Pancreas (tissue), 10 donors: ENCODE measurements at regions not wholly inside any gene's neighbourhood (a gene's known extent, or its start where the extent isn't known, plus 50 kb on each side); places are given as distances from the start of the nearest gene placed in this dataset.
A peak's percentile ranks its signal among the peaks of the same experiment; 100 is the strongest.

Experiments used
- ATAC-seq, 4 donors: fragments of 200-7000 bp; cut with Tn5 transposase; one replicate each; pipeline versions ENCODE4 v1.8.0 to v1.9.1; 2020; ENCODE audit warnings: mild to moderate bottlenecking in 4 of 4, moderate library complexity in 4 of 4
- DNase-seq, 6 donors: peaks; one replicate each; pipeline ENCODE4 v3.0.0-alpha.2; 2020
- FAIRE-seq: peaks from 2 replicates; lab custom pipeline; 2012; peaks lifted over from hg19 to GRCh38; lab: Jason Lieb, UNC
- H3K27ac ChIP-seq, 4 donors: fragments of 200-600 bp; sonication (generic); 1 replicate in 3 of 4; 2 replicates in 1 of 4; pipeline versions ENCODE4 v1.5.0 to v1.8.0; 2020
- H3K27me3 ChIP-seq, 4 donors: fragments of 200-600 bp; one replicate each; pipeline ENCODE4 v1.8.0; 2021
- H3K36me3 ChIP-seq, 3 donors: fragments of 200-600 bp; sonication (generic) in 1 of 3; one replicate each; pipeline versions ENCODE4 v1.5.0 to v1.8.0; 2020 to 2021
- H3K4me1 ChIP-seq, 3 donors: fragments of 200-600 bp; one replicate each; pipeline ENCODE4 v1.8.0; 2021
- H3K4me3 ChIP-seq, 4 donors: fragments of 200-600 bp; sonication (generic) in 2 of 4; one replicate each; pipeline versions ENCODE4 v1.5.0 to v1.8.0; 2020 to 2021
- H3K9me3 ChIP-seq, 4 donors: fragments of 200-600 bp; one replicate each; pipeline ENCODE4 v1.8.0; 2021
- CTCF ChIP-seq, 4 donors: fragments of 200-600 bp; sonication (generic) in 3 of 4; IDR thresholded peaks; one replicate each; pipeline versions ENCODE4 v1.5.0 to v1.8.0; 2021; ENCODE audit warnings: antibody characterized with exemption in 4 of 4
- WGBS, 2 donors: extraction: QIAGEN DNeasy Blood & Tissue Kit; methylation state at CpG; one replicate each; pipeline ENCODE4 v1.1.7; 2013; 5-methylcytosine and 5-hydroxymethylcytosine counted together
- intact Hi-C, 3 donors: fragments of 100-400 bp; cut with DNase I; formaldehyde crosslinking; loops; one replicate each; pipeline versions ENCODE4 v1.11.1 to v1.14.2; 2022
- donor health status: healthy with polysubstance abuse.
- donor health status: DM: no; HTN: no; CAD: no; lungs with moderate emphysema.
- donor health status: DM: no; HTN: no; CAD: no.
- donor health status: control.
- donor health status: control.
- donor health status: Bipolar disorder and iron deficiency.
- donor health status: DM: yes; HTN: yes; CAD: no.
- donor health status: DM: no; HTN: no; CAD: no.
- donor health status: DM: no; HTN: no; CAD: no.
- donor health status: DM: yes; HTN: yes; CAD: no.

GRCh38 chr9:107636571-107637381 is 147.2 kb upstream of the KLF4 start:
- WGBS, 2 donors, result 79 to 82% methylated on average over 5 of the region's 5 CpGs
- peak overlapping the region; percentile 29 to 79 (median 71) for H3K27ac ChIP-seq
- no peak for FAIRE-seq
- peak overlapping the region in 1 of 4 donors; percentile 43 for H3K4me3 ChIP-seq
- no peak for ATAC-seq
- intact Hi-C loops, result no loop called here
- H3K4me1 ChIP-seq, result no peaks in the 10 kb centered on the region
- H3K27me3 ChIP-seq, result no peaks in the 10 kb centered on the region
- DNase-seq, result no peak
- no peaks in the 10 kb centered on the region for H3K9me3 ChIP-seq
- no peaks in the 10 kb centered on the region for H3K36me3 ChIP-seq
- TF ChIP-seq CTCF (IDR thresholded peaks at IDR 0.05), result no peak

GRCh38 chr9:107635803-107636174 is 146.2 kb upstream of the KLF4 start:
- no peaks in the 10 kb centered on the region for H3K36me3 ChIP-seq
- no peaks in the 10 kb centered on the region for H3K4me1 ChIP-seq
- no peaks in the 10 kb centered on the region for H3K9me3 ChIP-seq
- TF ChIP-seq CTCF (IDR thresholded peaks at IDR 0.05), result no peak
- H3K27ac ChIP-seq, result no peak overlapping the region
- no peak for ATAC-seq
- H3K27me3 ChIP-seq, result no peaks in the 10 kb centered on the region
- no peak for DNase-seq
- H3K4me3 ChIP-seq, result no peak overlapping the region
- intact Hi-C loops, result no loop called here
- no peak for FAIRE-seq
- 86 to 87% methylated on average over 6 of the region's 6 CpGs for WGBS, 2 donors

GRCh38 chr9:107635101-107635802 is 145.7 kb upstream of the KLF4 start:
- H3K27ac ChIP-seq, result no peak overlapping the region
- no peaks in the 10 kb centered on the region for H3K9me3 ChIP-seq
- no peak for TF ChIP-seq CTCF (IDR thresholded peaks at IDR 0.05)
- FAIRE-seq (no peak), ATAC-seq (no peak), DNase-seq (no peak)
- no peaks in the 10 kb centered on the region for H3K36me3 ChIP-seq
- 86 to 96% methylated on average over 7 of the region's 7 CpGs for WGBS, 2 donors
- no peak overlapping the region for H3K4me3 ChIP-seq
- intact Hi-C loops, result no loop called here
- no peaks in the 10 kb centered on the region for H3K27me3 ChIP-seq
- H3K4me1 ChIP-seq, result no peaks in the 10 kb centered on the region

- no peak for ATAC-seq
- H3K27me3 ChIP-seq, result no peaks in the 10 kb centered on the region
- no peaks in the 10 kb centered on the region for H3K4me1 ChIP-seq
- TF ChIP-seq CTCF (IDR thresholded peaks at IDR 0.05), result no peak
- H3K4me3 ChIP-seq, result no peak overlapping the region
- H3K9me3 ChIP-seq, result no peaks in the 10 kb centered on the region
- DNase-seq, result no peak
- H3K27ac ChIP-seq, result no peak overlapping the region
- no peaks in the 10 kb centered on the region for H3K36me3 ChIP-seq
- WGBS, 2 donors, result 43 to 50% methylated on average over 5 of the region's 5 CpGs
- no peak for FAIRE-seq
- intact Hi-C loops, result no loop called here
These were observed 143.8 kb upstream of the KLF4 start for GRCh38 chr9:107633406-107633805.

- FAIRE-seq, result no peak
- H3K9me3 ChIP-seq, result no peaks in the 10 kb centered on the region
- H3K4me1 ChIP-seq, result no peaks in the 10 kb centered on the region
- no peak for TF ChIP-seq CTCF (IDR thresholded peaks at IDR 0.05)
- no peak overlapping the region for H3K27ac ChIP-seq
- ATAC-seq, result no peak
- no peak overlapping the region for H3K4me3 ChIP-seq
- DNase-seq, result no peak
- H3K36me3 ChIP-seq, result no peaks in the 10 kb centered on the region
- H3K27me3 ChIP-seq, result no peaks in the 10 kb centered on the region
- WGBS, 2 donors, result 78 to 85% methylated on average over 4 of the region's 4 CpGs
- intact Hi-C loops, result no loop called here
These were observed 143.1 kb upstream of the KLF4 start for GRCh38 chr9:107632661-107633060.
